Lower leg skin (tissue), 4 donors: ENCODE measurements at regions not wholly inside any gene's neighbourhood (a gene's known extent, or its start where the extent isn't known, plus 50 kb on each side); places are given as distances from the start of the nearest gene placed in this dataset.

Experiments
- DNase-seq, 2 donors: peaks; one replicate each; pipeline ENCODE4 v3.0.0-alpha.2; 2019; ENCODE audit warnings: low spot score in 2 of 2
- H3K4me3 ChIP-seq: fragments of 200-600 bp; sonication (generic); 2 replicates; pipeline ENCODE4 v1.5.1; 2017; ENCODE audit warnings: mild to moderate bottlenecking, low read depth; ENCODE audit not compliant: poor library complexity, severe bottlenecking
- CTCF ChIP-seq, 3 donors: fragments of 450-650 bp; IDR thresholded peaks; one replicate each; pipeline ENCODE4 v1.5.1; 2016; ENCODE audit warnings: antibody characterized with exemption in 3 of 3, mild to moderate bottlenecking in 3 of 3, moderate library complexity in 2 of 3
- POLR2A ChIP-seq, 2 donors: fragments of 450-650 bp; IDR thresholded peaks; one replicate each; pipeline ENCODE4 v1.6.1; 2016 to 2017; ENCODE audit warnings: antibody characterized with exemption in 2 of 2, mild to moderate bottlenecking in 1 of 2, moderate library complexity in 1 of 2
- WGBS, 2 donors: methylation state at CpG; one replicate each; pipeline ENCODE4 v1.1.5; 2018; 5-methylcytosine and 5-hydroxymethylcytosine counted together
- intact Hi-C: fragments of 100-400 bp; cut with DNase I; formaldehyde crosslinking; loops from one replicate; pipeline ENCODE4 v1.15.0; 2023; ENCODE audit warnings: low total_unique reads

- intact Hi-C loops: no loop called here
- 84 to 89% methylated on average over 3 of the region's 3 CpGs for WGBS, 2 donors
- no peak for TF ChIP-seq CTCF (IDR thresholded peaks at IDR 0.05)
- TF ChIP-seq POLR2A (IDR thresholded peaks at IDR 0.05): no peak
- no peak overlapping the region for H3K4me3 ChIP-seq
- no peak for DNase-seq
These were observed 59.2 kb upstream of the DSG1 start for GRCh38 chr18:31258789-31259188.

GRCh38 chr18:31261792-31262582, 56.0 kb upstream of the DSG1 start:
- TF ChIP-seq POLR2A (IDR thresholded peaks at IDR 0.05) (no peak), CTCF (IDR thresholded peaks at IDR 0.05) (no peak)
- 69 to 75% methylated on average over 6 of the region's 6 CpGs for WGBS, 2 donors
- no peak for DNase-seq
- intact Hi-C loops: no loop called here
- no peak overlapping the region for H3K4me3 ChIP-seq

GRCh38 chr18:31267823-31268481, 50.0 kb upstream of the DSG1 start:
- TF ChIP-seq POLR2A (IDR thresholded peaks at IDR 0.05) (no peak), CTCF (IDR thresholded peaks at IDR 0.05) (no peak)
- intact Hi-C loops: no loop called here
- no peak for DNase-seq
- H3K4me3 ChIP-seq: no peak overlapping the region
- 43 to 48% methylated on average over 2 of the region's 2 CpGs for WGBS, 2 donors
